Psoas muscle (tissue), 7 donors: ENCODE measurements at regions not wholly inside any gene's neighbourhood (a gene's known extent, or its start where the extent isn't known, plus 50 kb on each side); places are given as distances from the start of the nearest gene placed in this dataset.
"Not testable (repeated sequence)": the region's sequence is repeated elsewhere in the genome, so short reads cannot be mapped to it uniquely, and the experiment has no call there.

Source experiments
- ATAC-seq, 4 donors: fragments of 200-7000 bp; cut with Tn5 transposase; one replicate each; pipeline ENCODE4 v1.9.1; 2020; ENCODE audit warnings: moderate library complexity in 3 of 4, mild to moderate bottlenecking in 2 of 4
- DNase-seq, 2 donors: peaks; one replicate each; pipeline ENCODE4 v3.0.0-alpha.2; 2020
- H3K27ac ChIP-seq: fragments of 200-600 bp; one replicate; pipeline ENCODE4 v1.8.0; 2022
- H3K27me3 ChIP-seq, 3 donors: fragments of 200-600 bp in 1 of 3; one replicate each; pipeline versions ENCODE4 v1.6.1 to v1.8.0; 2013 to 2022; ENCODE audit warnings: low read length in 2 of 3, mild to moderate bottlenecking in 2 of 3, moderate library complexity in 1 of 3; ENCODE audit not compliant: insufficient read depth in 3 of 3
- H3K36me3 ChIP-seq, 2 donors: fragments of 200-600 bp in 1 of 2; one replicate each; pipeline versions ENCODE4 v1.6.1 to v1.8.0; 2013 to 2022; ENCODE audit warnings: low read depth in 1 of 2, mild to moderate bottlenecking in 1 of 2, moderate library complexity in 1 of 2; ENCODE audit not compliant: insufficient read depth in 1 of 2
- H3K4me1 ChIP-seq: fragments of 200-600 bp; one replicate; pipeline ENCODE4 v1.8.0; 2022
- H3K4me3 ChIP-seq: fragments of 200-600 bp; one replicate; pipeline ENCODE4 v1.8.0; 2022; ENCODE audit warnings: mild to moderate bottlenecking
- H3K9me3 ChIP-seq: fragments of 200-600 bp; one replicate; pipeline ENCODE4 v1.8.0; 2022
- CTCF ChIP-seq: fragments of 200-600 bp; IDR thresholded peaks from one replicate; pipeline ENCODE4 v1.8.0; 2022; ENCODE audit warnings: antibody characterized with exemption
- WGBS, 3 donors: extraction: QIAGEN DNeasy Blood & Tissue Kit; methylation state at CpG; one replicate each; pipeline versions ENCODE4 v1.1.6 to v1.1.7; 2013; 5-methylcytosine and 5-hydroxymethylcytosine counted together
- intact Hi-C, 2 donors: fragments of 100-400 bp; cut with DNase I; formaldehyde crosslinking; loops; one replicate each; pipeline versions ENCODE4 v1.11.0 to v1.14.2; 2022
- donor health status: healthy with polysubstance abuse.
- donor health status: DM: no; HTN: no; CAD: no; lungs with moderate emphysema.
- donor health status: Bipolar disorder and iron deficiency.
- donor health status: healthy.
- donor health status: DM: yes; HTN: yes; CAD: no.
- donor health status: DM: no; HTN: no; CAD: no.
- donor health status: DM: yes; HTN: yes; CAD: no.

GRCh38 chr5:111627862-111628261 lies 115.5 kb upstream of the STARD4 start:
- TF ChIP-seq CTCF, result no peak
- no peak overlapping the region for H3K27ac ChIP-seq
- H3K4me3 ChIP-seq, result no peak overlapping the region
- H3K9me3 ChIP-seq, result no peaks in the 10 kb centered on the region
- H3K4me1 ChIP-seq, result no peaks in the 10 kb centered on the region
- ATAC-seq, result no peak
- no peaks in the 10 kb centered on the region for H3K27me3 ChIP-seq
- no peaks in the 10 kb centered on the region for H3K36me3 ChIP-seq
- no peak for DNase-seq
- 94 to 99% (median 95%) methylated on average over 3 of the region's 3 CpGs for WGBS, 3 donors
- intact Hi-C loops, result no loop called here

- intact Hi-C loops, result no loop called here
- no peak for TF ChIP-seq CTCF
- no peaks in the 10 kb centered on the region for H3K27me3 ChIP-seq
- no peaks in the 10 kb centered on the region for H3K9me3 ChIP-seq
- no peaks in the 10 kb centered on the region for H3K36me3 ChIP-seq
- H3K4me3 ChIP-seq, result no peak overlapping the region
- no peak for DNase-seq
- ATAC-seq, result no peak
- no peak overlapping the region for H3K27ac ChIP-seq
- 67 to 77% (median 69%) methylated on average over 2 of the region's 2 CpGs for WGBS, 3 donors
- no peaks in the 10 kb centered on the region for H3K4me1 ChIP-seq
These were observed 114.3 kb upstream of the STARD4 start for GRCh38 chr5:111626473-111627148.

GRCh38 chr5:111618623-111619271 lies 106.4 kb upstream of the STARD4 start:
- no peaks in the 10 kb centered on the region for H3K4me1 ChIP-seq
- no peaks in the 10 kb centered on the region for H3K27me3 ChIP-seq
- WGBS, 3 donors, result 87 to 90% (median 88%) methylated on average over 5 of the region's 5 CpGs
- H3K36me3 ChIP-seq, result no peaks in the 10 kb centered on the region
- intact Hi-C loops, result no loop called here
- DNase-seq (no peak), ATAC-seq (no peak)
- no peak for TF ChIP-seq CTCF
- H3K9me3 ChIP-seq, result no peaks in the 10 kb centered on the region
- no peak overlapping the region for H3K4me3 ChIP-seq
- no peak overlapping the region for H3K27ac ChIP-seq

- H3K27me3 ChIP-seq, result no peaks in the 10 kb centered on the region
- no peak overlapping the region for H3K4me3 ChIP-seq
- H3K27ac ChIP-seq, result no peak overlapping the region
- TF ChIP-seq CTCF, result no peak
- H3K9me3 ChIP-seq, result no peaks in the 10 kb centered on the region
- intact Hi-C loops, result no loop called here
- DNase-seq, result no peak
- no peaks in the 10 kb centered on the region for H3K36me3 ChIP-seq
- 82 to 86% (median 82%) methylated on average over 1 of the region's 1 CpG for WGBS, 3 donors
- no peaks in the 10 kb centered on the region for H3K4me1 ChIP-seq
- ATAC-seq, result no peak
These were observed 102.7 kb upstream of the STARD4 start for GRCh38 chr5:111615054-111615453.

GRCh38 chr5:111612013-111612630 lies 99.8 kb upstream of the STARD4 start:
- H3K9me3 ChIP-seq, H3K36me3 ChIP-seq, ATAC-seq, DNase-seq, H3K27me3 ChIP-seq, H3K27ac ChIP-seq, H3K4me3 ChIP-seq, intact Hi-C loops, H3K4me1 ChIP-seq: not testable (repeated sequence)
- 92 to 96% (median 95%) methylated on average over 26 to 31 of the region's 32 CpGs for WGBS, 3 donors
